ENCODE measurements at regions not wholly inside any gene's neighbourhood (a gene's known extent, or its start where the extent isn't known, plus 50 kb on each side); places are given as distances from the start of the nearest gene placed in this dataset.

GRCh38 chr12:111189792-111190191, 179.1 kb downstream of the PHETA1 start:
- TF ChIP-seq ATF1 (CRISPR knock-in tag; IDR thresholded peaks at IDR 0.05), result no peak
- TF ChIP-seq JAZF1 (CRISPR knock-in tag; IDR thresholded peaks at IDR 0.05), result no peak
- no peak for TF ChIP-seq RELA (CRISPR knock-in tag; IDR thresholded peaks at IDR 0.05; ENCODE audit: borderline replicate concordance)
- TF ChIP-seq, protein P1, sequence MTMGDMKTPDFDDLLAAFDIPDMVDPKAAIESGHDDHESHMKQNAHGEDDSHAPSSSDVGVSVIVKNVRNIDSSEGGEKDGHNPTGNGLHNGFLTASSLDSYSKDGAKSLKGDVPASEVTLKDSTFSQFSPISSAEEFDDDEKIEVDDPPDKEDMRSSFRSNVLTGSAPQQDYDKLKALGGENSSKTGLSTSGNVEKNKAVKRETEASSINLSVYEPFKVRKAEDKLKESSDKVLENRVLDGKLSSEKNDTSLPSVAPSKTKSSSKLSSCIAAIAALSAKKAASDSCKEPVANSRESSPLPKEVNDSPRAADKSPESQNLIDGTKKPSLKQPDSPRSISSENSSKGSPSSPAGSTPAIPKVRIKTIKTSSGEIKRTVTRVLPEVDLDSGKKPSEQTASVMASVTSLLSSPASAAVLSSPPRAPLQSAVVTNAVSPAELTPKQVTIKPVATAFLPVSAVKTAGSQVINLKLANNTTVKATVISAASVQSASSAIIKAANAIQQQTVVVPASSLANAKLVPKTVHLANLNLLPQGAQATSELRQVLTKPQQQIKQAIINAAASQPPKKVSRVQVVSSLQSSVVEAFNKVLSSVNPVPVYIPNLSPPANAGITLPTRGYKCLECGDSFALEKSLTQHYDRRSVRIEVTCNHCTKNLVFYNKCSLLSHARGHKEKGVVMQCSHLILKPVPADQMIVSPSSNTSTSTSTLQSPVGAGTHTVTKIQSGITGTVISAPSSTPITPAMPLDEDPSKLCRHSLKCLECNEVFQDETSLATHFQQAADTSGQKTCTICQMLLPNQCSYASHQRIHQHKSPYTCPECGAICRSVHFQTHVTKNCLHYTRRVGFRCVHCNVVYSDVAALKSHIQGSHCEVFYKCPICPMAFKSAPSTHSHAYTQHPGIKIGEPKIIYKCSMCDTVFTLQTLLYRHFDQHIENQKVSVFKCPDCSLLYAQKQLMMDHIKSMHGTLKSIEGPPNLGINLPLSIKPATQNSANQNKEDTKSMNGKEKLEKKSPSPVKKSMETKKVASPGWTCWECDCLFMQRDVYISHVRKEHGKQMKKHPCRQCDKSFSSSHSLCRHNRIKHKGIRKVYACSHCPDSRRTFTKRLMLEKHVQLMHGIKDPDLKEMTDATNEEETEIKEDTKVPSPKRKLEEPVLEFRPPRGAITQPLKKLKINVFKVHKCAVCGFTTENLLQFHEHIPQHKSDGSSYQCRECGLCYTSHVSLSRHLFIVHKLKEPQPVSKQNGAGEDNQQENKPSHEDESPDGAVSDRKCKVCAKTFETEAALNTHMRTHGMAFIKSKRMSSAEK (CRISPR knock-in tag; IDR thresholded peaks at IDR 0.05; ENCODE audit: borderline replicate concordance), result no peak
- no peak for TF ChIP-seq ZMAT4 (CRISPR knock-in tag; IDR thresholded peaks at IDR 0.05)
- no peak for TF ChIP-seq FOXK1 (CRISPR knock-in tag; IDR thresholded peaks at IDR 0.05)
- TF ChIP-seq, protein P2, sequence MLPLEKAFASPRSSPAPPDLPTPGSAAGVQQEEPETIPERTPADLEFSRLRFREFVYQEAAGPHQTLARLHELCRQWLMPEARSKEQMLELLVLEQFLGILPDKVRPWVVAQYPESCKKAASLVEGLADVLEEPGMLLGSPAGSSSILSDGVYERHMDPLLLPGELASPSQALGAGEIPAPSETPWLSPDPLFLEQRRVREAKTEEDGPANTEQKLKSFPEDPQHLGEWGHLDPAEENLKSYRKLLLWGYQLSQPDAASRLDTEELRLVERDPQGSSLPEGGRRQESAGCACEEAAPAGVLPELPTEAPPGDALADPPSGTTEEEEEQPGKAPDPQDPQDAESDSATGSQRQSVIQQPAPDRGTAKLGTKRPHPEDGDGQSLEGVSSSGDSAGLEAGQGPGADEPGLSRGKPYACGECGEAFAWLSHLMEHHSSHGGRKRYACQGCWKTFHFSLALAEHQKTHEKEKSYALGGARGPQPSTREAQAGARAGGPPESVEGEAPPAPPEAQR (CRISPR knock-in tag; IDR thresholded peaks at IDR 0.05), result no peak
- no peak for ATAC-seq
- ChIA-PET POLR2A (no interaction called here), CTCF (no interaction called here)
- Mint-ChIP-seq H3K4me1 (peaks cover 30% of the 10 kb centered on the region), H3K4me3 (no peak overlapping the region), H3K36me3 (no peaks in the 10 kb centered on the region), H3K27me3 (ENCODE audit: low read depth) (no peaks in the 10 kb centered on the region), H3K27ac (no peak overlapping the region), H3K9me3 (no peaks in the 10 kb centered on the region)
- no peak for DNase-seq (ENCODE audit: low spot score)

- CTCF ChIA-PET, result no interaction called here
- Mint-ChIP-seq H3K36me3 (no peaks in the 10 kb centered on the region), H3K4me1 (peaks cover 20% of the 10 kb centered on the region), H3K27ac (no peak overlapping the region; the same call in 1 of the 2 replicates), H3K27me3 (ENCODE audit: low read depth) (no peaks in the 10 kb centered on the region), H3K9me3 (peaks cover 4% of the 10 kb centered on the region; the same call in 1 of the 2 replicates), H3K4me3 (no peak overlapping the region)
- no peak for DNase-seq (ENCODE audit: low spot score)
- POLR2A ChIA-PET, result no interaction called here
- no peak for ATAC-seq
- TF ChIP-seq CREB1 (CRISPR knock-in tag; IDR thresholded peaks at IDR 0.05) (no peak), ZNF263 (CRISPR knock-in tag; IDR thresholded peaks at IDR 0.05; ENCODE audit: low read depth) (no peak), SMAD4 (CRISPR knock-in tag; IDR thresholded peaks at IDR 0.05) (no peak), IRF2 (CRISPR knock-in tag; IDR thresholded peaks at IDR 0.05; ENCODE audit: borderline replicate concordance, low read depth) (no peak), ZNF416 (CRISPR knock-in tag; IDR thresholded peaks at IDR 0.05) (no peak), JAZF1 (CRISPR knock-in tag; IDR thresholded peaks at IDR 0.05) (no peak), RORB (CRISPR knock-in tag; IDR thresholded peaks at IDR 0.05) (no peak), E2F4 (CRISPR knock-in tag; IDR thresholded peaks at IDR 0.05; ENCODE audit: borderline replicate concordance, low read depth) (no peak), ZNF671 (CRISPR knock-in tag; IDR thresholded peaks at IDR 0.05) (no peak), ZNF317 (CRISPR knock-in tag; IDR thresholded peaks at IDR 0.05; ENCODE audit: borderline replicate concordance, low read depth) (no peak), MAX (CRISPR knock-in tag; IDR thresholded peaks at IDR 0.05) (no peak), ETV6 (CRISPR knock-in tag; IDR thresholded peaks at IDR 0.05) (no peak)
- TF ChIP-seq, protein P3, sequence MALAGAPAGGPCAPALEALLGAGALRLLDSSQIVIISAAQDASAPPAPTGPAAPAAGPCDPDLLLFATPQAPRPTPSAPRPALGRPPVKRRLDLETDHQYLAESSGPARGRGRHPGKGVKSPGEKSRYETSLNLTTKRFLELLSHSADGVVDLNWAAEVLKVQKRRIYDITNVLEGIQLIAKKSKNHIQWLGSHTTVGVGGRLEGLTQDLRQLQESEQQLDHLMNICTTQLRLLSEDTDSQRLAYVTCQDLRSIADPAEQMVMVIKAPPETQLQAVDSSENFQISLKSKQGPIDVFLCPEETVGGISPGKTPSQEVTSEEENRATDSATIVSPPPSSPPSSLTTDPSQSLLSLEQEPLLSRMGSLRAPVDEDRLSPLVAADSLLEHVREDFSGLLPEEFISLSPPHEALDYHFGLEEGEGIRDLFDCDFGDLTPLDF (CRISPR knock-in tag; IDR thresholded peaks at IDR 0.05), result no peak
- TF ChIP-seq, protein P4, sequence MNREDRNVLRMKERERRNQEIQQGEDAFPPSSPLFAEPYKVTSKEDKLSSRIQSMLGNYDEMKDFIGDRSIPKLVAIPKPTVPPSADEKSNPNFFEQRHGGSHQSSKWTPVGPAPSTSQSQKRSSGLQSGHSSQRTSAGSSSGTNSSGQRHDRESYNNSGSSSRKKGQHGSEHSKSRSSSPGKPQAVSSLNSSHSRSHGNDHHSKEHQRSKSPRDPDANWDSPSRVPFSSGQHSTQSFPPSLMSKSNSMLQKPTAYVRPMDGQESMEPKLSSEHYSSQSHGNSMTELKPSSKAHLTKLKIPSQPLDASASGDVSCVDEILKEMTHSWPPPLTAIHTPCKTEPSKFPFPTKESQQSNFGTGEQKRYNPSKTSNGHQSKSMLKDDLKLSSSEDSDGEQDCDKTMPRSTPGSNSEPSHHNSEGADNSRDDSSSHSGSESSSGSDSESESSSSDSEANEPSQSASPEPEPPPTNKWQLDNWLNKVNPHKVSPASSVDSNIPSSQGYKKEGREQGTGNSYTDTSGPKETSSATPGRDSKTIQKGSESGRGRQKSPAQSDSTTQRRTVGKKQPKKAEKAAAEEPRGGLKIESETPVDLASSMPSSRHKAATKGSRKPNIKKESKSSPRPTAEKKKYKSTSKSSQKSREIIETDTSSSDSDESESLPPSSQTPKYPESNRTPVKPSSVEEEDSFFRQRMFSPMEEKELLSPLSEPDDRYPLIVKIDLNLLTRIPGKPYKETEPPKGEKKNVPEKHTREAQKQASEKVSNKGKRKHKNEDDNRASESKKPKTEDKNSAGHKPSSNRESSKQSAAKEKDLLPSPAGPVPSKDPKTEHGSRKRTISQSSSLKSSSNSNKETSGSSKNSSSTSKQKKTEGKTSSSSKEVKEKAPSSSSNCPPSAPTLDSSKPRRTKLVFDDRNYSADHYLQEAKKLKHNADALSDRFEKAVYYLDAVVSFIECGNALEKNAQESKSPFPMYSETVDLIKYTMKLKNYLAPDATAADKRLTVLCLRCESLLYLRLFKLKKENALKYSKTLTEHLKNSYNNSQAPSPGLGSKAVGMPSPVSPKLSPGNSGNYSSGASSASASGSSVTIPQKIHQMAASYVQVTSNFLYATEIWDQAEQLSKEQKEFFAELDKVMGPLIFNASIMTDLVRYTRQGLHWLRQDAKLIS (CRISPR knock-in tag; IDR thresholded peaks at IDR 0.05; ENCODE audit: borderline replicate concordance), result no peak
- TF ChIP-seq, protein P5, sequence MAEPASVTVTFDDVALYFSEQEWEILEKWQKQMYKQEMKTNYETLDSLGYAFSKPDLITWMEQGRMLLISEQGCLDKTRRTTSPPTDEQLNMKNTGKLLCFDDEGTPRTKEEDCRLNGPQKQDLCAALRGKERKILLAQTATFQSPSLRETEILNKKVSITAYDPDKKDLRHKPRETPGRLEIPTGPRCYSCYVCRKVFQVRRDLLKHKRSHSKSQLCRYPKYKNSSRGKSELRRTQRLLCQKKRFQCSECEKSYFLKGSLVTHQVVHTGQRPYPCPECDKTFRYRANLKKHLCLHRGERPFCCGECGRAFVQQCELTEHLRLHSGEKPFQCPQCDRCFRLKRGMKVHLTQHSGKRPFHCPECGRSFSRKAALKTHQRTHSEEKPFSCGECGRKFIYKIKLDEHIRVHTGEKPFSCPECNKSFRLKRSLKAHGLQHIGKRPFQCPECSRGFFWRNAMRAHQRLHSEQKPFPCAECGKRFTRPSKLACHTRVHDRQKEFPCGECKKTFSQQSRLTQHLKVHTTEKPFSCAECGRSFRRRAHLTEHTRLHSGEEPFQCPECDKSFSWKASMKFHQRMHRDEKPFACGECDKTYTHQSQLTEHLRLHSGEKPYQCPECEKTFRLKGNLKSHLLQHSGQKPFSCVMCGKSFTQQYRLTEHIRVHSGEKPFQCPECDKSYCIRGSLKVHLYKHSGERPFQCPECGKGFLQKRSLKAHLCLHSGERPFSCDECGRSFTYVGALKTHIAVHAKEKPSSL (CRISPR knock-in tag; conservative IDR thresholded peaks at IDR 0.05), result no peak
Measured at GRCh38 chr12:111188436-111188835, 180.5 kb downstream of the PHETA1 start.
